Right lobe of liver (tissue), 4 donors: ENCODE measurements at regions not wholly inside any gene's neighbourhood (a gene's known extent, or its start where the extent isn't known, plus 50 kb on each side); places are given as distances from the start of the nearest gene placed in this dataset.

Experiments used
- CTCF ChIP-seq, 4 donors: fragments of 200-600 bp in 3 of 4; fragments of 450-650 bp in 1 of 4; IDR thresholded peaks; one replicate each; pipeline versions ENCODE4 v1.5.1 to v1.8.0; 2016 to 2022; ENCODE audit warnings: antibody characterized with exemption in 4 of 4, mild to moderate bottlenecking in 2 of 4
- POLR2A ChIP-seq: fragments of 450-650 bp; IDR thresholded peaks from one replicate; pipeline ENCODE4 v1.6.1; 2017; ENCODE audit warnings: antibody characterized with exemption, mild to moderate bottlenecking
- donor health status: DM: no; HTN: no; CAD: no.
- donor health status: DM: no; HTN: no; CAD: no.
- donor health status: DM: no; HTN: yes; CAD: no.

- TF ChIP-seq CTCF (IDR thresholded peaks at IDR 0.05) = no peak
- TF ChIP-seq POLR2A = no peak
Observed at GRCh38 chr11:79949574-79949973, 508.7 kb upstream of the TENM4 start.
